Right ventricle myocardium superior (tissue), 1 donor: ENCODE measurements at regions not wholly inside any gene's neighbourhood (a gene's known extent, or its start where the extent isn't known, plus 50 kb on each side); places are given as distances from the start of the nearest gene placed in this dataset.

Experiments used
- ATAC-seq: fragments of 200-7000 bp; cut with Tn5 transposase; one replicate; pipeline ENCODE4 v1.9.1; 2020; ENCODE audit warnings: mild to moderate bottlenecking; ENCODE audit not compliant: poor library complexity
- DNase-seq: peaks from one replicate; pipeline ENCODE4 v3.0.0-alpha.2; 2020
- intact Hi-C: fragments of 100-400 bp; cut with DNase I; formaldehyde crosslinking; loops from one replicate; pipeline ENCODE4 v1.11.2; 2022
- donor health status: DM: no; HTN: yes; CAD: no; lungs with severe emphysema.

- intact Hi-C loops = no loop called here
- ATAC-seq (no peak), DNase-seq (no peak)
Measured at GRCh38 chr20:17150858-17151257, 76.0 kb upstream of the PCSK2 start.

DNA sequence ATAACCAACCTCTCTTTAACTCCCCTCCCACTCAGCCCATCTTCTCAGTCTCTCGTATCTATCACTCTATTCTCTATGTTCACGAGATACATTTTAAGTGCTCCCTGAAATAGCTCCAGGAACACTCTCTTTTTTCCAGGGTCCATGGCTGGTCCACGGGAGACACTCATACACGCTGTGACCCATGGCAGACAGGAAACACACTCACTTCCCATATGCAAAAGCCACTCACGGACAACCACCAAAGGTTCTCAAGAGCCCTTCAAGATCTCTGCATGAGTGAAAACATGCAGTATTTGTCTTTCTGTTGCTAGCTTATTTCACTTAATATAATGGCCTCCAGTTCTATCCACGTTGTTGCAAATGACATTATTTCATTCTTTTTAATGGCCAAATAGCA, 71.4 kb upstream of the PCSK2 start:
- intact Hi-C loops = no loop called here

DNA sequence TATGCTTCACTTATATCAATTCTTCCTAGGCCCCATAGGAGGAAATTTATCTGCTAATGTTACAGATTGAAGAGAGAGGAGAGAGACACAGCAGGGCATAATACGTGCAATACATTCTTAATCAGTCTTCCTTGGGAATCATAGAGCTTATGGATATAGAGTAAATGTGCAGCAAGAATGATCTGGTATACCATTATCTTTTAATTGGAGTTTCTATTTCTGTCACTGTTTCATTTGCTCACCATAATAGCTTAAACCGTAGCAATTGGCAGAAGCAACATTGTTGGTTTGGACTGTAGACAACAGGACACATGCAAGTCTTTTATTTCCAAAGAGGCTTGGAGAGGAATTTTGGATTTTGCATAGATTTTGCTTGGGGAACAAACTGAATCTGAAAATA, 68.1 kb upstream of the PCSK2 start:
- ATAC-seq = no peak
- intact Hi-C loops = no loop called here
- DNase-seq = no peak

More for the DNA sequence above, 71.4 kb upstream of the PCSK2 start:
- no peak for ATAC-seq
- DNase-seq = no peak

- intact Hi-C loops = no loop called here
- no peak for DNase-seq
- no peak for ATAC-seq
Measured at GRCh38 chr20:17161673-17162481, 65.0 kb upstream of the PCSK2 start.

- DNase-seq (no peak), ATAC-seq (no peak)
- intact Hi-C loops = no loop called here
Measured at GRCh38 chr20:17168026-17168612, 58.7 kb upstream of the PCSK2 start.

GRCh38 chr20:17169585-17170136, 57.2 kb upstream of the PCSK2 start:
- no peak for ATAC-seq
- no peak for DNase-seq

DNA sequence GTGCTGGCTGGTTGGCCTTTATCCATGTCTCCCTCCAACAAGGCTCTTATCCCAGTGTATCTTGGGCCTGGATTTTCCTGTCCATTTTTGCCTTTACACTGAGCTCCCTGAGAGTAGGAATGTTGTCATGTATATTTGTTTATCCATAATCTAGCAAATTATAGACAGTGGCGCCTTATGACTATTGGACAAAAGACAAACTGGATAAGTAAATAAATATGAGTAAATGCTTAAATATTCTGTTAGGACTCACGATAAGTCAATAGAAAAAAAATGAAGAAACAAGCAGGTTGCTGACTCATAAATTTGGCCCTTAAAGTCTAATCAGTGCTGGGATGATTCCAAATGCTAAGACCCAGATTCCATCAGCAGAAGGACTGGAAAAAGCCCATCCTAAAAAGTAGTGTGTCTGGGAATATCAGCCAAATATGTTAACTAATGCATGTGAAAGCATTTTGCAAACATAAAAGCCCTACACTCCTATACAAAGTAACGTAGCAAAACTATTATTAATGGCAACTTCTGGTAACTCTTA, 55.0 kb upstream of the PCSK2 start:
- intact Hi-C loops = no loop called here
- ATAC-seq (no peak), DNase-seq (no peak)

More at GRCh38 chr20:17169585-17170136, 57.2 kb upstream of the PCSK2 start:
- intact Hi-C loops = no loop called here

DNA sequence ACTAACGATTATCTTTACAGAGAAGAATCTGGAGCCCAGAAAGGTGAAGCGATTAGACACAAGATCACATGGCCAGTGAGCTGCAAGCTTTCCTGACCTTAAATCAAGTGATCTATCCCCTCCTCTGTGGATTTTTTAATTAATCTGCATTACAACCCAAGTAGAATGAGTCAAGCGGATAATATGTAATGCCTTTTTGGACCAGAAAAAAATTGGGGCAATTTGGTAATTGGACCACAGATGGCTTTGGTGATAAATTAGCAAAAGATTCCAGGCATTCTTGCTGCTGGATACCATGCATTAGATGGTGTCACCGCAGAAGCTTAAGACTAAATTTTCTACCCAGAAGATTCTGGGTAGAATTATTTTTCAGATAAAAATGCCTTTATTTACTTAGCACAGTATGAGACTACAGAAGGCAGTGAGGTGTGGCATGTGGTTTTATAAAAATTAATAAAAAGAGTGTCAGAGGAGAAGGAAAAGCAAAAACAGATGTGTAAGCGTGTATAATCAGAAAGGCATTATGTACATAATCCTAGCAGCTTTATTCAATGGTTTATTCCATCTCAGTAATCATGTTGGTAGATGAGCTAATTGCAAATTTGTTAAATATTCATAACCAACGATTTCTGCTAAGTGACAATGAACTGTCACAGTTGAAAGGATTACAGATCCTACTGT, 53.9 kb upstream of the PCSK2 start:
- ATAC-seq = no peak
- no peak for DNase-seq
- intact Hi-C loops = no loop called here
